HG03175 (cell line): ENCODE measurements at regions not wholly inside any gene's neighbourhood (a gene's known extent, or its start where the extent isn't known, plus 50 kb on each side); places are given as distances from the start of the nearest gene placed in this dataset.
"Not testable (repeated sequence)": the region's sequence is repeated elsewhere in the genome, so short reads cannot be mapped to it uniquely, and the experiment has no call there.

Experiments
- ATAC-seq: cut with Tn5 transposase; IDR thresholded peaks from one replicate; pipeline ENCODE4 v1.9.1; 2021; ENCODE audit warnings: mild to moderate bottlenecking, moderate library complexity; ENCODE audit not compliant: unreplicated experiment

DNA sequence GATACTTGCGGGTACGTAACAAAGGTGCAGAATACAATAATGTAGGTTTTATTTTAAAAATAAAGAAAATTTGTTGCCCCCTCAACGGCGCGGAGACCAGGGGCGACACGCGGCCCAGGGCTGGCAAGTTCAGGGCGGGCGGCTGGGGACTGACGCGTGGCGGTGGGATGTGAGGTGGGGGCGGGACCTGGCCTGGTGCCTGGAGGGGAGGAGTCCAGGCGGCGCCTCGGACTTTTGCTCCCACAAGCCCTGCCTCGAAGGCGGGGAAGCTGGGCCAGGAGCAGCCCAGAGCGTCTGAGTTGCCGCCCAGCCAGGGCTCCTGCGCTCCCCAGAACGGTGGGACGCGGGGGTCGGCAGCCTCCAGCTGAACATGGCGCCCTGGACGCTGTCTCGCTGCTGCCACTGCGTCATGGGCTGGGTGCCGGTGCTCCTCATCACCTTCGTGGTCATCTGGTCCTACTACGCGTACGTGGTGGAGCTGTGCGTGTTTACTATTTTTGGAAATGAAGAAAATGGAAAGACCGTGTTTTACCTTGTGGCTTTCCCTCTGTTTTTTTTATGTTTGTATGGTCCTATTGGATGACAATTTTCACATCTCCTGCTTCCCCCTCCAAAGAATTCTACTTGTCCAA lies 1122.8 kb upstream of the ATXN8OS start:
- ATAC-seq, result no peak

DNA sequence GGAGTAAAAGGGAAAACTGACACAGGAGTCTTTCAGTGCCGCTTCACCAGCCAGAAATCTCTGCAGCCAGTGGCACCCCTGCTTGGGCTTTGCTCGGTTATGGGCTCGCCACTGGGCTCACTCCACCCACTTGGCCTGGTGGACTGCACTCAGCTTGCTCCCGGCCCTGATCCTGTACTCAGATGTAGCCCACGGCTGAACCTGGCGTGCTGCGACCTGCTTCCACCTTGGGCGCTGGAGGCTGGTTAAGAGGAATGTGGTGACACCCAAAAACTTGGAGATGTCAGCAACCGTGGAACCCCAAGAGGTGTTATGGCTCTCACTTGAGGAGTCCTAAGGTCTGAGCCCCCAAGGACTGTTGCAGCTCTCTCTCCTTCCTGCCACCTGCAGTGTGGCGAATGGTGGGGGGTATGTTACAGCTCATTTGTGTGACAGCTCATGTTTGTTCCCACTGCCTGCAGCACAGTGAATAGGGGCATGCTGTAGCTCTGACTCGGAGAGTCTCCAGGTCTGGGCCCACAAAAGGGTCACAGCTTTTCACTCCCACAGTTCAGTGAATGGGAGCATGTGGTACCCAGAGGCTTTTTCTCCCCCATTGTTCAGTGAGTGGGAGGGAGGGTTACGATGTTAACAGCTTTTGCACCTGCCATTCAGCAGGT lies 1124.5 kb upstream of the ATXN8OS start:
- ATAC-seq, result no peak

DNA sequence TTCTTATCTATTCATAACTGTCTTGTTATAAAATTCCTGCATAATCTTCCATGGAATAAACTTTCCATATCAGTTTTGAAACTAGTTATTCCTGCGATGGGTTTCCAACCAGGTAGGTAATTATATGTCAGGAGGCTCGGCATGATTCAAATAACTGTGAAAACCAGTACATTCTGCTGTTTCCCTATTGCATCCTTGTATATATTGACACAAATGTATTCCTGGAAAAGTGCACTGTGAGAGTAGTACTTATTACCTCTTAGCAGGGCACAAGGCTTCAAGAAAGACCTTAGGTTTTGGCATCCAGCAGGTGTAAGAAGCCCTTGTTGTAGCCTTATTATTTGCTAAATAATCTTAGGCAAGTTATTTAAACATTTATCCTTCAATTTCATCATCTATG lies 1131.3 kb upstream of the ATXN8OS start:
- ATAC-seq, result no peak

DNA sequence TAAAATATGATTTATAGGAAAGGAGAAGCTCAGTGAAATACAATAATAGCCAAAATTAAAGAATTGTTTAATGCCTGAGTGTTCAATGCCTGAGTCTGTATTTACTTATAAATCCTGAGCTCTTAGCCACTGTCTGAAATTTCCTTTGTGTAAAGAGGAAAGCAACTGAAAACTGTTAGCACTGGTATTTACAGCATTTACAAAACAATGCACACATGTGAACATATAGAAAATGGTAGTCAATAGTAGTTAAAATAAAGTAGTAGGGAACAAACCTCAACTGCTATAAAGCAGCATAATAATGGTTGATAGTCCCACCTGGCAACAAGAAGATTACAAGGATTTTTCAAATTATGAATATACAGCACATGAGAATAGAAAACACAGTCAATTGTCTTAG lies 1137.1 kb upstream of the ATXN8OS start:
- ATAC-seq, result no peak

DNA sequence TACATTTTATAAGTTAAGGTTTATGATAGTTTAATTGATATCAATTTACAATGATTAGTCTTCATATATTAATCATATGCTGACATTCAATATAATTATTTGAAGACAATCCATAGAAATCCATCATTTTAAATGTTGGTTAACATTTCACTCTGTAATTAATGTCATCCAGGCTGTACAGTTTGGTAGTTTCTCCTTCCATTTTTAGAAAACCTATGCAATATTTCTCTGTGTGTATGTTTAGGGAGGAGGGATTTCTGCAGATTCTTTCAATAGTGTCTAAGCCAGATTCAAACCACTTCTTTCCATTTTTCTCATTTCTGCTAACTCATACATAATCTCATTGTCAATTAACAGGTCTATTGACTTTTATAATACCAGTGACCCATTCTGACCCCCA lies 1159.0 kb upstream of the ATXN8OS start:
- no peak for ATAC-seq

DNA sequence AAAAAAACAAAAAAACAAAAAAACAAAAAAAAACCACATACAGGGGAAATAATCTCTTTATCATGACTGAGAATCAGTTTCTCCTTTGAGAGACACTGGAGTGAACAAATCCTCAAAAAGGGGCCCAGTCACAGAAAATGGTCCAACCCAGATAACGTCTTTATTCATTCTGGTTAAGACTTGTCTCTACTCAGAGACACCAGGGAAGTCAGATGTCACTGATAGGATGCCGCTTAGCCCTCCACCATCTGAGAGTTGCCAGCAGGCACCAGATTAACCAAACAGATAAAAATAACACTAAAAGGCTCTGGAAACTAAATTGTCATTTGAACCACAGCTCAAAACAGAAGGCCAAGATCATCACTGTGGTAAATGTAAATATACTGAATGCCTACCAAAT lies 1163.4 kb upstream of the ATXN8OS start:
- no peak for ATAC-seq

DNA sequence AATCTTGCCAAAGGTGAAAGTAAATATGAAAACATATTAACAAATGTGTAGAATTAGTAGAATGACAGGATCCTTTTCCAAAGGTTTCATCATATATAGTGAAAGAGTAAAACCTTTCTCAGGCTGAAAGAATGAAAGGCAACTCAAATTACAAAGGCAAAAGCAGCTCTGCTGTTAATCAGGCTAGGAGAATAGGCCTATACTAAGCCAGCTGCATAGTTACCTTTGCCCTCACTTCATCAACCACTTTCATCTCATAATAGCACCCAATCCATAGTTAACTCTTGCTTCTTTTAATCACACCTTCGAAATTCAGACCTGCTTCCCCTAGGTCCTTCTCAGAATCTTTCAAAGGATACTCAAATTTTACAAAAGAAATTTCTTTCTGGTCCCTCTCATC lies 1167.6 kb upstream of the ATXN8OS start:
- ATAC-seq, result no peak

DNA sequence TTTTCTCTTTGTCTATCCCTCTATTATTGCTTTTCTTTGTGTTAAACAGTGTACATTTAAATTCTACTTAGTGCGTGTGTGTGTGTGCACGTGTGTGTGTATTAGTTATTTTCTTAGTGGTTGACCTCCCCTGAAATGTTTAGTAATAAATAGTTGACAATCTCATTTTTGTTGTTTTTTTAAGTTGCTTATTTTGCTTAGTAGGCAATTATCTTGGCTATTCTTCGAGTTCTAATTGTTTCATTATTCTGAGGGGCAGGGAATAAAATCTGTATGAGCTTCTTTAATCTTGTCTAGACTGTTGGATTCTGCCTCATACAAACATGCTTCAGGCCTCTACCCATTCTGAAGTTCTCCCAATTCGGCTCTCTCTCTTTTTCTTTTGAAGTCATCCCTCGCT lies 1169.0 kb upstream of the ATXN8OS start:
- no peak for ATAC-seq

DNA sequence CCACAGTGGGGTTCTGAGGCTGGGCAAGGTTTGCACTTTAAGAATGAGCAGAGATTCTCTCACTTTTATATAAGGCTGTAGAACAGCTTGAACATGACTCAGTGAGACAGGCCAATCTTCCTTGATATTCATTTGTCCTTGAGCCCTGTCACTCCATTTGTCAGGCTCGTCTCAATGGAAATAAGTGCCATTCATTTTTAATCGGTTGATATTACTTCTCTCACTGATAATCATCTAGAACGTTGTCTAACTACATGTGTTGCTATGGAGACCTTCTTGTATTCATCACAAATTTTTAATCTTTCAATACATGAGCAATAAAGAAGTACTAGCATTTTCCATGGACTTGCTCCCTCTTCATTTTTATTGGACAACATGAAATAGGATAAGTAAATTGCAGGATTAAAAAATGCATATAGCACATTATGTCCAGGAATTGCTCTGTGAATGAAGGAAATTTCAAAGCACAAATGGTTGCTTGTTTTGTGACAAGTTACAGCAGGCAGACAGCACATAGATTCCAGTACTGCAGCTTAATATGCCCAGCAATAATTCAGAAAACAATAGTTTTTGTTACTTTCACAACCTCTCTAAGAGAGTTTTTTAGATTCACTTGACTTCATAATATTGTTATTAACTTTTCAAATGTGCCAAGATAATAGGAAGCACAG lies 1178.4 kb upstream of the ATXN8OS start:
- no peak for ATAC-seq

DNA sequence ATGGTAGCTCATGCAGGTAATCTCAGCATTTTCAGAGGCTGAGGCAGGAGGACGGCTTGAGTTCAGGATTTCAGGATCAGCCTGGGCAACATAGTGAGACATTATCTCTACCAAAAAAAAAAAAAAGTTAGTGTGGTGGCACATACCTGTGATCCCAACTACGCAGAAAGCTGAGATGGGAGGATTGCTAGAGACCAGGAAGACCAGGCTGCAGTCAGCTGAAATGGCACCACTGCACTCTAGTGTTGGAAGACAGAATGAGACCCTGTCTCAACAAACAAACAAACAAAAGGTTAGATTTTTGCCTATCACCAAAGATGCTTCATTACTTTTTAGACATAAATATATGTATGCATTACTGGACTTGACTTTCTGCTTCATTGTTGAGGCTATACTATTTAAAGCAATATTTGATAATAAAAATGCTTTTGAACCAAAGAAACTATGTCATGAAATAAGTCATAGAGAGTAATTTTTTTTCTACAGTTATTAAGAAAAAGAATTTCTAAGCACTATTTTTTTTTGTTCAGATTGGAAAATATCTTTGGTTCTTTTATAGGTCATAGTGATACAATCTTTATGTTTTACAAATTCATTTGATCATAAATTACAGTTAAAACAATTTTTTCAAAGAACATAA lies 1180.1 kb upstream of the ATXN8OS start:
- ATAC-seq, result no peak

DNA sequence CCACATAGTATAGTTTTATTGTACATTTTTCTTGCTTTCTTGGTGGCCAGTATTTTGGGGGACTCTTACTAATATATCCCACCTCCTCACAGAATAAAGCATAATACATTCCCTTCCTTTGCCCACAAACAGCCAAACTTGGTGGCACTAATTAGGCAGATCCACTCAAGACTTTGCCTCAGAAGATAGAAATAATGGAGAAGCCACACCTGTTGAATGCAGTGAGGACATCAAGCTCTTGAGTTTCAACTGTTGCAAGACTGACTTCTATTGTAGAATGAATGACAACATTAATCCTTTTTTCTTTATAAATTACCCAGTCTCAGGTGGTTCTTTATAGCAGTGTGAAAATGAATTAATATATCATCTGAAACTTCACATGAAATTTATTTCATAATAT lies 1183.6 kb upstream of the ATXN8OS start:
- no peak for ATAC-seq

DNA sequence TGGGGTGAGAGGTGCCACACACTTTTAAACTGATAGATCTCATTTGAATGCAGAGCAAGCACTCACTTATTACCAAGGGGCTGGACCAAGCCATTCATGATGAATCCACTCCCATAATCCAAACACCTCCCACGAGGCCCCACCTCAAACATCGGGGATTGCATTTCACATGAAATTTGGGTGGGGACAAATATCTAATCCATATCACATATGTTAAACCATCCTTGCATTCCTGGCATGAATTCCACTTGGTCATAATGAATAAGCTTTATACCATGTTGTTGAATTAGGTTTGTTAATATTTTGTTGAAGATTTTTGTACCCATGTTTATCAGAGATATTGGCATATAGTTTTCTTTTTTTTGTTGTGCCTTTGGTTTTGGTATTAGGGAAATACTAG lies 1198.7 kb upstream of the ATXN8OS start:
- ATAC-seq, result no peak

DNA sequence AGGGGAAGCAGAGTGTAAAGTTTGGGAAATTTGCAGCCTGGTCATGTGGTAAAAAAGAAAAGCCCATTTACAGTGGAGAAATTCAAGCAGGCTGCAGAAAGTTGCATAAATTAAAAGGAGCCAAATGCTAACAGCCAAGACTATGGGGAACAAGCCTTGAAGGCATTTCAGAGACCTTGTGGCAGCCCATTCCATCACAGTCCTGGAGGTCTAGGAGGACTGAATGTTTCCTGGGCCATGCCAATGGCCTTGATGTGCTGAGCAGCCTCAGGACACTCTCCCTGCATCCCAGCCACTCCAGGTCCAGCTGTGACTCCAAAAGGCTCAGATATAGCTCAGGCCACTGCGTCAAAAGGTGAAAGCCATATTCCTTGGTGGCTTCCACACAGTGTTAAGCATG lies 1202.4 kb upstream of the ATXN8OS start:
- no peak for ATAC-seq

DNA sequence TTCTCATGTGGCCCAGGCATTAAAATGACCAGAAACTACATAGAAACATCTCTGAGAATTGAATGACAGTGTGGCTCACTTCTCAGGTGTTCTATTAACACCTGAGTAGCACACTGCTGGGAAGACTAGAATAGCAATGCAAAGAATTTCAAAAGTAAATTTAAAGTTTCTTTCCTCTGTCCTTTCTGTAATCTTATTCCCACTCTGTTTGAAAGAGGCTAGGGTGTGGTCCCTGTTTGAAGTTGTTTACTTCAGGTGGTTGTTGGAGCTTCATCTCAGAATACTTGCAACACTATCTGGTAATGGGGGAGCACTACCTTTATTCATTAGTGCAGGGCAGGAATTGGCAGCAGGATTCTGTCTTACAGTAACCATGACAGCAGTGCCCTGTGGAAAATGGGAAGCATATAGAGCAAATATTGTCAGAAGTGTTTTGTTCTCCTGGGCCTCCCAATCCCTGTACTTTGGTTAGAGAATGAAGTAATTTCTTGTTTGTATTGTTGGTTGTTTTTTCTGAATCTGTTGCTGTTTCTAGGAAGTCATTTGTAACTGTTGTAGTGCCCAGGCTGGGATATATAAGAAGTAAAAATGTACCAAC lies 1210.2 kb upstream of the ATXN8OS start:
- ATAC-seq, result no peak

DNA sequence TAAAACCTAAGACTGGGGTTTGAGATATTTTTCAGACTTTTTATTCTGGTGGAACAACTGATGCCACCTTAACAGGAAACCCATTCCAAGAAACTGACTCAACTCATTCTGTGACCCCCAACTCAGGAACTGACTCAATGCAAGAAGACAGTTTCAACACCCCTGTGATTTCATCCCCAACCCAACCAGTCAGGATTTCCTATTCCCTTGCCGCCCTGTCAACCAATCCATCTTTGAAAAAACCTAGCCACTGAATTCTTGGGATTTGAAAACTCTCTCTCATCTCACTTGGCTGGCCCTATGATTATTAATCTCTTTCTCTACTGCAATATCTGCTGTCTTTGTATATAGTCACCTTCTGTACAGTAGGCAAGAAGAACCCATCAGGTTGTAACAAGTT lies 1211.9 kb upstream of the ATXN8OS start:
- ATAC-seq, result no peak

DNA sequence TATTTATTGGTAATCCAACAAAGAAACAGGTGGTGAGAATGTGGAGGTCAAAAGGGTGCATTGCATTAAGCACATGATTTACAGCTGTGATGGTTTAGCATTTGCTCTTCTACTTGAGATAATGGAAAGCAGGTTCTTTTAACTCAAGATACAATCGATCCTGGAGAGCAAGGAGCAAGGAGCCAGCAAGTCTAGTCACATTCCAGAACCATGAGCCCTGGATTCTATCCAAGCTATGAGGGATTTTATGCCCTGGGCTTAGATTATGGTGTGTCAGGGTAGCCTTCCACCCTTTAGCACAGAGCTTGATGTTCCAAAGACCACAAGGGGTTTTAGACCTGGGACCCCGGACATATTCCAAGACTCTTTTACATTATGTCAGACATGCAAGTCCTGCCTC lies 1213.9 kb upstream of the ATXN8OS start:
- not testable (repeated sequence) for ATAC-seq

DNA sequence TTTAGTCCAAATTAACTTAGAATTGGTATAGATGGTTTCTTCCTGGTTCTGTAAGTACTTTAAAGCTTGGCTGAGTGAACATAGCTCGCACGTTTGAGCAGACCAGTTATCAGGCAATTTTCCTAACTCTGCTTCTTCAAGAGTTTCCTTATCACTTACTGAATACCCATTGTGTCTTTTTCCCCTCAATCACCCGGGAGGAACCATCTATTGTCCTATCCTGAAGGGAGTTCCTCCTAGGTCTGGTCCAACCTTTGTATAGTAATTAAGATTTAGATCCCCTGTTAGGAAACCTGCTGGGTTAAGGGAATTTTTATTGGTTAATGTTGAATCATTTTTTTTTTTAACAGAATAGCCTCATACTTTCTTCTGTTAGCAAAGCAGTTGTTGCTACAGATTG lies 1215.0 kb upstream of the ATXN8OS start:
- ATAC-seq, result not testable (repeated sequence)

DNA sequence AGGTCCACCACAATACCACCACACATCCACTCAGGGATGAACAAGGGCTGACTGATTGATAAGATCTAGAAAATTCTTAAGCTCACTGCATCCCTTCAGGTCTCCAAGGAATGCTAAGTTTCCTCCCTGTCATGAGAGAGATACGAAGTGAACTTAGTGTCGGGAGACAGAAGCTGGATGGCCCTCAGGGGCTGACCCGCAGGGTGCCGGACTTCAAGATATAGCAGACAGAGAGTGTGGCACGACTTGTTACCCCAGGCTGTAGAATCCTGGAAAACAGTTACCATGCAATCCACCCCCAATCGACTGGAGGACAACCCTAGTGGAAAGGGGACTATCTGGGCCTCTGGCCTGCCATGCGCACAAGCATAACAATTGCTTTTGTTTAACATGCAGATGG lies 1217.5 kb upstream of the ATXN8OS start:
- ATAC-seq, result not testable (repeated sequence)

DNA sequence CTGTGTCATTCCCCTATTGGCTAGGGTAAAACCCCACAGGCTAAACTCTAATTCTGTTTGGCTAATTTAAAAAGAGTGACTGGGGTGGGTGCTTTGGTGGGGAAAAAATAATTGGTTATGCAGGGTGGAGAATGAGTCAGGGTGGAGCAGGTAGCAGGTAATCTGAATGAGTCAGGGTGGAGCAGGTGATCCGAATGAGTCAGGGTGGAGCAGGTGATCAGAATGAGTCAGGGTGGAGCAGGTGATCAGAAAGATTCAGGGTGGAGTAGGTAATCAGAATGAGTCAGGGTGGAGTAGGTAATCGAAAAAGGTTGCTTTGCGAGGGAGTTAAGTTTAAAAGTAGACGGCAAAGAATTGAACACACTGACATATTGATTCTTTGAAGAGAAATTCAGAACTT lies 1218.8 kb upstream of the ATXN8OS start:
- ATAC-seq, result no peak

DNA sequence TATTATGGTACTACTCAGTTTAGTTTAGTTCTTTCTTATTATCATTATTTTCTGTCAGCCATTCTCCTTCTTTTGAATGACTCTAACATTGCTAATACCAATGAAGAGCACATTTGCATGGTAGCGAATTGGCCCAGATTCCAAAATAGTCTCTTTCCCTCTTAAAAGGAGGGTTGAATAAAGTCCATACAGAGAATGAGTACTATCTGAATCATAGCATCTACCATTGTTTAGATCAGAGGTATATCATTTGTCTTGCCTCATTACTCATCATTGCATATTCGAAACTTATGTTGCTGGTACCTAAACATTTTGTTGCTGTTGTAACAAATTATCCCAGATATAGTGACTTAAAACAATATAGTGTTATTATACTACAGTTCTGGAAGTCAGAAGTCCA lies 1235.3 kb upstream of the ATXN8OS start:
- ATAC-seq, result no peak

DNA sequence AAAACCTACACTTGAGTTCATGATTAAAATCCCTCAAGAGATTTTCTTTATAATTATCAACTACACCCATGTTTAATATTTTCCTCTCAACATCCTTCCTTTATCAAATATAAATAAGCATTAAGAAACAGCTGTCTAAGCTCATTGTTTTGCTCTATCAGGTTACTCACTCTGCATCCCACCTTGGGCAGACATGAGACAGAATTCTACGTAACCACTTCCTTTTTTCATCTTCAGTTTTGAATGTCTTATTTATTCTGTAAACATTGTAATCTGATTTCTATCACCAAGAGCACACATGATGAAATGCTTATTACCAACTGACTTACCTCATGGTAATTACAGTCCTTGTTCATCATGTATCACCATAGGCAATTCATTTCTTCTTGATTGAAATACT lies 1256.6 kb upstream of the ATXN8OS start:
- ATAC-seq, result no peak

DNA sequence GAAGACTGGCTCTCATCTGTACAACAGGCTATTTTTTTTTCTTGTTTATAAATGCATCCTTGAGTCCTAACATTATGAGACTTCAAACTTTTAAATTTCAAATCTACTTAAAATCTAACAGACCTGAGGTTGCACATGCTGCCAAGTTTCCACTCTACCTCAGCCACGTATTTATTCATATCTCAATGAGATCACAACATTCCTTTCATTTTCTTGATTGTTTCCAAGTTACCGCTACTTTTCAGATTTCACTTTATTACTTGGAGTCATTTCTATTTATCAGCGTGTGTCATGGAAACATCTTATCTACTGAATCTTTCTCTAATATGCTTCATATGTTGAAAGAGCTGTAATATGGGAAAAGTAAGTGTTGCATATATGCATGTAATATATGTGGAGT lies 1257.5 kb upstream of the ATXN8OS start:
- no peak for ATAC-seq
